Endothelial cell of umbilical vein (primary cell): ENCODE measurements at regions not wholly inside any gene's neighbourhood (a gene's known extent, or its start where the extent isn't known, plus 50 kb on each side); places are given as distances from the start of the nearest gene placed in this dataset.

Experiments
- BruUV-seq: library from RNA; stranded (reverse); fragments of 400-500 nt; replicated peaks from 2 replicates; lab custom pipeline; 2021; lab: Mats Ljungman, UMichigan
- CTCF ChIA-PET: fragments of 300-600, 350-600 bp; sonication (Branson Sonifier 250); formaldehyde crosslinking; loops from one replicate; lab custom pipeline; 2021; ENCODE audit warnings: antibody characterized with exemption, inconsistent platforms; lab: Charles Lee
- POLR2A ChIA-PET: fragments of 300-600, 350-600 bp; sonication (Branson Sonifier 250); formaldehyde crosslinking; loops from one replicate; lab custom pipeline; 2021; ENCODE audit warnings: antibody characterized with exemption, inconsistent platforms; lab: Charles Lee
- DNase-seq: peaks from one replicate; pipeline ENCODE4 v3.0.0-alpha.2; 2011; ENCODE audit warnings: low read depth, low spot score
- FAIRE-seq: peaks from 2 replicates; lab custom pipeline; 2011; peaks lifted over from hg19 to GRCh38; lab: Jason Lieb, UNC
- H2AFZ ChIP-seq: 2 replicates; pipeline ENCODE4 v1.6.0; 2012; ENCODE audit warnings: low read depth, low read length, control low read depth, inconsistent platforms
- H3K27ac ChIP-seq: 2 replicates; pipeline ENCODE4 v1.5.1; 2011; ENCODE audit warnings: low read depth, mild to moderate bottlenecking, control low read depth, low read length, moderate library complexity; ENCODE audit not compliant: insufficient read depth
- H3K27me3 ChIP-seq, 2 experiments: 2 replicates each; pipeline versions ENCODE4 v1.6.0 to v1.6.1; 2011; ENCODE audit warnings: low read length in 2 of 2, mixed read lengths in 1 of 2; ENCODE audit not compliant: control insufficient read depth in 2 of 2, insufficient read depth in 2 of 2
- H3K36me3 ChIP-seq, 2 experiments: 2 replicates in 1 of 2; 3 replicates in 1 of 2; pipeline ENCODE4 v1.5.1; 2011; ENCODE audit warnings: low read length in 2 of 2, mild to moderate bottlenecking in 1 of 2, moderate library complexity in 1 of 2; ENCODE audit not compliant: control insufficient read depth in 2 of 2, insufficient read depth in 2 of 2; ENCODE audit errors: extremely low read depth in 1 of 2
- H3K4me1 ChIP-seq: 3 replicates; pipeline ENCODE4 v1.5.1; 2011; ENCODE audit warnings: mild to moderate bottlenecking, low read length; ENCODE audit not compliant: control insufficient read depth, insufficient read depth; ENCODE audit errors: extremely low read depth
- H3K4me2 ChIP-seq: 2 replicates; pipeline ENCODE4 v1.6.1; 2011; ENCODE audit warnings: low read length, control low read depth, mixed read lengths; ENCODE audit not compliant: insufficient read depth
- H3K4me3 ChIP-seq, 3 experiments: fragments of 200-600 bp in 1 of 3; sonication (generic), shearing (Covaris generic) in 1 of 3; replicated peaks in 1 of 3; 2 replicates each; pipeline ENCODE4 v1.5.1; 2011 to 2016; ENCODE audit warnings: control low read depth in 3 of 3, low read length in 3 of 3, mild to moderate bottlenecking in 2 of 3, inconsistent platforms in 1 of 3, low read depth in 1 of 3, moderate library complexity in 1 of 3; ENCODE audit not compliant: insufficient read depth in 1 of 3
- H3K79me2 ChIP-seq: 2 replicates; pipeline ENCODE4 v1.6.0; 2012; ENCODE audit warnings: low read length, inconsistent platforms; ENCODE audit not compliant: control insufficient read depth, insufficient read depth
- H3K9ac ChIP-seq: replicated peaks from 2 replicates; pipeline ENCODE3; 2011; ENCODE audit warnings: low read length, control low read depth; ENCODE audit not compliant: insufficient read depth; ENCODE audit errors: extremely low read depth
- H3K9me1 ChIP-seq: replicated peaks from 3 replicates; pipeline ENCODE4 v1.6.0; 2011; ENCODE audit warnings: mild to moderate bottlenecking, low read length; ENCODE audit not compliant: control insufficient read depth, insufficient read depth; ENCODE audit errors: extremely low read depth
- H3K9me3 ChIP-seq: replicated peaks from 2 replicates; pipeline ENCODE4 v1.5.1; 2012; ENCODE audit warnings: low read length, inconsistent platforms; ENCODE audit not compliant: control insufficient read depth, insufficient read depth
- H4K20me1 ChIP-seq: replicated peaks from 2 replicates; pipeline ENCODE3; 2011; ENCODE audit warnings: mild to moderate bottlenecking, low read length; ENCODE audit not compliant: control insufficient read depth, insufficient read depth; ENCODE audit errors: extremely low read depth
- CTCF ChIP-seq, 2 donors: IDR thresholded peaks; 1 replicate in 1 of 2; 2 replicates in 1 of 2; pipeline ENCODE4 v1.5.1; 2011; ENCODE audit warnings: low read length in 2 of 2, mild to moderate bottlenecking in 2 of 2, moderate library complexity in 2 of 2, control low read depth in 1 of 2, inconsistent platforms in 1 of 2, low read depth in 1 of 2; ENCODE audit not compliant: insufficient read depth in 1 of 2; ENCODE audit errors: extremely low read depth in 1 of 2
- EZH2 ChIP-seq: IDR thresholded peaks from 2 replicates; pipeline ENCODE4 v1.6.1; 2012; ENCODE audit warnings: borderline replicate concordance, low read depth, mild to moderate bottlenecking, moderate library complexity, low read length, inconsistent platforms; ENCODE audit not compliant: severe bottlenecking
- FOS ChIP-seq: IDR thresholded peaks from 2 replicates; pipeline ENCODE4 v1.6.1; 2011; ENCODE audit warnings: mild to moderate bottlenecking, low read length, moderate library complexity, borderline replicate concordance; ENCODE audit not compliant: insufficient read depth
- GATA2 ChIP-seq: IDR thresholded peaks from 2 replicates; pipeline ENCODE4 v1.7.0; 2011; ENCODE audit warnings: low read depth, mild to moderate bottlenecking, moderate library complexity, mixed read lengths, low read length; ENCODE audit not compliant: insufficient read length, insufficient read depth
- JUN ChIP-seq: IDR thresholded peaks from 2 replicates; pipeline ENCODE4 v1.6.1; 2011; ENCODE audit warnings: borderline replicate concordance, low read depth; ENCODE audit not compliant: insufficient read length, insufficient read depth
- MYC ChIP-seq: IDR thresholded peaks from one replicate; pipeline ENCODE4 v1.6.1; 2011; ENCODE audit warnings: mild to moderate bottlenecking, low read depth, low read length
- POLR2A ChIP-seq: IDR thresholded peaks from 2 replicates; pipeline ENCODE4 v1.6.1; 2012; ENCODE audit warnings: low read depth, mild to moderate bottlenecking, control low read depth, low read length
- POLR2AphosphoS5 ChIP-seq: IDR thresholded peaks from 2 replicates; pipeline ENCODE4 v1.6.1; 2012; ENCODE audit warnings: low read depth, mild to moderate bottlenecking, control low read depth, low read length, moderate library complexity; ENCODE audit not compliant: insufficient read depth
- dilution Hi-C: fragments of 300-500 bp; cut with MboI; formaldehyde crosslinking; loops from one replicate; pipeline ENCODE4 v1.15.0; 2019; ENCODE audit warnings: low sequenced_read_pairs; ENCODE audit not compliant: extremely low pct_ligation_motif_present
- intact Hi-C: fragments of 100-400 bp; cut with micrococcal nuclease; formaldehyde crosslinking; loops from one replicate; pipeline ENCODE4 v1.10.0; 2022
- TF ChIP-seq, protein P1 (sequence below): IDR thresholded peaks from 2 replicates; pipeline ENCODE4 v1.6.1; 2011; ENCODE audit not compliant: insufficient read depth, insufficient read length

DNA sequence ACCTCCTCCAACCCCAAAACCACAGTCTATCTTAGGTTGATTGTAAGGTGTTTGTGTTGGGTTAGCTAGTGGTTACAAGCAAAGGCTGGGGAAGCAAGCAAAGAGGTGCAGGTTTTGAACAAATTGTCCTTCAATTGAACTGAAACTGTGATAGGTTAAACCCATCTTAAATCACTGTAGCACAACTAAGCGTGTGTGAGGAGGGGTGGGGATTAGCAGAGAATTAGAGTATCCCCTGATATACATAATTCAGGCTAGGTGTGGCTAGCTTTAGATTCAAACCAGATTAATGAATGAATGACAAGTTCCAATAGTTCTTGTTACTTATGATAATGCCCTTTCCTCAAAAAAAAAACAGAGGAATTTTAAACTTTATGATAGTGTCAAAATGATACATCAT lies 191.0 kb upstream of the POF1B start:
- TF ChIP-seq JUN = no peak
- TF ChIP-seq POLR2A = no peak
- no peak for TF ChIP-seq EZH2
- TF ChIP-seq, protein P1, sequence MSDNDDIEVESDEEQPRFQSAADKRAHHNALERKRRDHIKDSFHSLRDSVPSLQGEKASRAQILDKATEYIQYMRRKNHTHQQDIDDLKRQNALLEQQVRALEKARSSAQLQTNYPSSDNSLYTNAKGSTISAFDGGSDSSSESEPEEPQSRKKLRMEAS = no peak
- no peak for TF ChIP-seq POLR2AphosphoS5
- no peak for TF ChIP-seq GATA2
- TF ChIP-seq FOS = no peak
- TF ChIP-seq MYC = no peak
- FAIRE-seq (no peak), DNase-seq (no peak)
- Histone ChIP-seq H3K9me1 (no peaks in the 10 kb centered on the region), H4K20me1 (no peaks in the 10 kb centered on the region), H3K4me1 (no peaks in the 10 kb centered on the region), H3K9me3 (no peaks in the 10 kb centered on the region), H3K4me2 (no peak overlapping the region), H3K9ac (no peak overlapping the region), H3K79me2 (no peaks in the 10 kb centered on the region), H2AFZ (no peak overlapping the region), H3K36me3 (no peaks in the 10 kb centered on the region), H3K27ac (no peak overlapping the region), H3K4me3 (no peak overlapping the region), H3K27me3 (no peaks in the 10 kb centered on the region)
- no TSS peak for BruUV-seq
- ChIA-PET CTCF (no interaction called here), POLR2A (no interaction called here)
- dilution Hi-C loops = no loop called here
- intact Hi-C loops = no loop called here

- H3K4me3 ChIP-seq = no peak overlapping the region
- FAIRE-seq = no peak
Measured at GRCh38 chrX:85569686-85570085, 190.2 kb upstream of the POF1B start.

More at GRCh38 chrX:85569686-85570085, 190.2 kb upstream of the POF1B start:
- CTCF ChIA-PET = no interaction called here
- no peak overlapping the region for H2AFZ ChIP-seq
- intact Hi-C loops (no loop called here), dilution Hi-C loops (no loop called here)
- no TSS peak for BruUV-seq
- POLR2A ChIA-PET = no interaction called here
- no peaks in the 10 kb centered on the region for H3K79me2 ChIP-seq
- H4K20me1 ChIP-seq = no peaks in the 10 kb centered on the region
- no peaks in the 10 kb centered on the region for H3K9me1 ChIP-seq
- H3K27ac ChIP-seq = no peak overlapping the region
- H3K4me1 ChIP-seq = no peaks in the 10 kb centered on the region
- H3K36me3 ChIP-seq = no peaks in the 10 kb centered on the region
- TF ChIP-seq MYC (no peak), CTCF (IDR thresholded peaks at IDR 0.05; ENCODE audit: extremely low read depth in 1 of 2, insufficient read depth in 1 of 2, low read depth in 1 of 2, low read length in 2 of 2) (no peak), JUN (no peak), GATA2 (no peak), FOS (no peak), EZH2 (no peak), POLR2A (no peak), POLR2AphosphoS5 (no peak)
- TF ChIP-seq, protein P1 = no peak
- no peaks in the 10 kb centered on the region for H3K9me3 ChIP-seq
- no peak overlapping the region for H3K4me2 ChIP-seq
- no peak for DNase-seq
- H3K27me3 ChIP-seq = no peaks in the 10 kb centered on the region
- no peak overlapping the region for H3K9ac ChIP-seq
